Sciatic nerve (tissue), 2 donors: ENCODE measurements at regions not wholly inside any gene's neighbourhood (a gene's known extent, or its start where the extent isn't known, plus 50 kb on each side); places are given as distances from the start of the nearest gene placed in this dataset.

Source experiments
- ATAC-seq: fragments of 200-7000 bp; cut with Tn5 transposase; one replicate; pipeline ENCODE4 v1.9.1; 2020; ENCODE audit warnings: mild to moderate bottlenecking, moderate library complexity
- DNase-seq: peaks from one replicate; pipeline ENCODE4 v3.0.0-alpha.2; 2020; ENCODE audit warnings: low spot score
- intact Hi-C: fragments of 100-400 bp; cut with DNase I; formaldehyde crosslinking; loops from one replicate; pipeline ENCODE4 v1.14.2; 2022
- donor health status: DM: no; HTN: no; CAD: no.
- donor health status: DM: no; HTN: no; CAD: no.

- intact Hi-C loops, result no loop called here
Observed at GRCh38 chr10:8595140-8595539, 540.7 kb downstream of the GATA3 start.

GRCh38 chr10:8596929-8597472, 542.5 kb downstream of the GATA3 start:
- intact Hi-C loops, result no loop called here
- DNase-seq, result no peak
- ATAC-seq, result no peak

More at GRCh38 chr10:8595140-8595539, 540.7 kb downstream of the GATA3 start:
- DNase-seq (no peak), ATAC-seq (no peak)

GRCh38 chr10:8600192-8600591, 545.7 kb downstream of the GATA3 start:
- DNase-seq, result no peak
- ATAC-seq, result no peak
- intact Hi-C loops, result no loop called here

- no peak for ATAC-seq
- intact Hi-C loops, result no loop called here
- DNase-seq, result no peak
Observed at GRCh38 chr10:8602821-8603220, 548.3 kb downstream of the GATA3 start.

- DNase-seq (no peak), ATAC-seq (no peak)
- intact Hi-C loops, result no loop called here
Observed at GRCh38 chr10:8614054-8614565, 559.6 kb downstream of the GATA3 start.

- ATAC-seq (no peak), DNase-seq (no peak)
- intact Hi-C loops, result no loop called here
Observed at GRCh38 chr10:8615118-8615517, 560.6 kb downstream of the GATA3 start.

GRCh38 chr10:8616166-8616565, 561.7 kb downstream of the GATA3 start:
- DNase-seq, result no peak
- intact Hi-C loops, result no loop called here
- ATAC-seq, result no peak

- ATAC-seq (no peak), DNase-seq (no peak)
- intact Hi-C loops, result no loop called here
Observed at GRCh38 chr10:8617792-8618191, 563.3 kb downstream of the GATA3 start.

- ATAC-seq, result no peak
- intact Hi-C loops, result no loop called here
- DNase-seq, result no peak
Observed at GRCh38 chr10:8618834-8619233, 564.3 kb downstream of the GATA3 start.

- no peak for DNase-seq
- no peak for ATAC-seq
- intact Hi-C loops, result loop anchor here (5.0 kb wide), 1 partner anchor 209 kb away; no protein-coding TSS in a partner anchor
Observed at GRCh38 chr10:8628351-8628750, 573.9 kb downstream of the GATA3 start.

GRCh38 chr10:8633909-8634308, 579.4 kb downstream of the GATA3 start:
- ATAC-seq (no peak), DNase-seq (no peak)
- intact Hi-C loops, result no loop called here

GRCh38 chr10:8636371-8636770, 581.9 kb downstream of the GATA3 start:
- DNase-seq (no peak), ATAC-seq (no peak)
- intact Hi-C loops, result no loop called here

- intact Hi-C loops, result no loop called here
- no peak for ATAC-seq
Observed at GRCh38 chr10:8637640-8638039, 583.2 kb downstream of the GATA3 start.

GRCh38 chr10:8638088-8638672, 583.7 kb downstream of the GATA3 start:
- intact Hi-C loops, result no loop called here
- DNase-seq (no peak), ATAC-seq (no peak)

More at GRCh38 chr10:8637640-8638039, 583.2 kb downstream of the GATA3 start:
- DNase-seq, result no peak

- ATAC-seq (no peak), DNase-seq (no peak)
- intact Hi-C loops, result no loop called here
Observed at GRCh38 chr10:8639486-8640185, 585.1 kb downstream of the GATA3 start.

- no peak for DNase-seq
- intact Hi-C loops, result no loop called here
- ATAC-seq, result no peak
Observed at GRCh38 chr10:8640301-8640700, 585.8 kb downstream of the GATA3 start.

- intact Hi-C loops, result no loop called here
- DNase-seq (no peak), ATAC-seq (no peak)
Observed at GRCh38 chr10:8640878-8641277, 586.4 kb downstream of the GATA3 start.

GRCh38 chr10:8656261-8656660, 601.8 kb downstream of the GATA3 start:
- no peak for DNase-seq
- intact Hi-C loops, result no loop called here
- ATAC-seq, result no peak

- intact Hi-C loops, result no loop called here
- DNase-seq (no peak), ATAC-seq (no peak)
Observed at GRCh38 chr10:8659982-8660381, 605.5 kb downstream of the GATA3 start.

GRCh38 chr10:8661886-8662285, 607.4 kb downstream of the GATA3 start:
- intact Hi-C loops, result no loop called here
- ATAC-seq, result no peak
- no peak for DNase-seq
